Stimulated activated naive CD4-positive, alpha-beta T cell treated with Interleukin-2 at 50 U/mL for 16 hours (primary cell): ENCODE measurements at regions not wholly inside any gene's neighbourhood (a gene's known extent, or its start where the extent isn't known, plus 50 kb on each side); places are given as distances from the start of the nearest gene placed in this dataset.
"Not testable (repeated sequence)": the region's sequence is repeated elsewhere in the genome, so short reads cannot be mapped to it uniquely, and the experiment has no call there.

Experiments used
- DNase-seq: peaks from one replicate; lab custom pipeline; 2025; lab: John Stamatoyannopoulos, UW

DNA sequence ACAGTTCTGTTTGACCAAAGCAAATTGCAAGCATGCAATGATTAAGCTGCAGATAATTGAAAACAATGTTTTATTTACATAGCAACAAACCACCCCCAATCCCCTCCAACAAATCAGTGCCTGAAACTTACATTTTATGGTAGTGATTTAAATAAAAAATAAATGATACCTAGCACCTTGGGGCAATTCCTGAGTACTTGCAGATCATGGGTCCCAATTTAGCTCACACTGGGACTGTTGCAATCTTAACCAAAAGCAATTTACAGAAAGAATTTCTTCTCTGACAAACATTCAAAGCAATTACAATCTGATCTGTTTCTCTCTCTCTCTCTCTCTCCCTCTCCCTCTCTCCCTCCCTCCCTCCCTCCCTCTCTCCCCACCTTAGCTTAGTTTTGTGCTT is 345.7 kb upstream of the PCSK5 start:
- DNase-seq, result no peak

GRCh38 chr9:75545287-75545686 is 345.2 kb upstream of the PCSK5 start:
- DNase-seq, result no peak

- DNase-seq, result no peak
These were observed 341.6 kb upstream of the PCSK5 start for GRCh38 chr9:75548871-75549270.

DNA sequence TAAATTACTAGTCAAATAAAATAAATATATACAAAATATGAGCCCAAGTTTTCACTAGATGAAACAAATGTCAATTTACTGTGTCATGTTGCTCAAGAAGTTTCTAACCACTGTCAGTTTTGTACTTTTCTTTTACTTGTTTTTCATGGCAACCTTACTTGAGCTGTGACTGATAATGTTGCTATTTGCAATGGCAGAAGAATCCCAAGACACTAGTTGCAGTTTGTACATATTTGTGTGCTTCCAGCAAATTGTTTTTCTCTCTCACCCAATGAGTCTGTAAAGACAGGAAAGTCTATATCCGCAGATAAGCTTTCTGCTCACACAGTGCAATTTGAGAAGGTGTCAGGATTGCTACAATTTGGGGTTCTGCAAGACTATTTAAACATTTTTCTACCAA is 338.6 kb upstream of the PCSK5 start:
- no peak for DNase-seq

DNA sequence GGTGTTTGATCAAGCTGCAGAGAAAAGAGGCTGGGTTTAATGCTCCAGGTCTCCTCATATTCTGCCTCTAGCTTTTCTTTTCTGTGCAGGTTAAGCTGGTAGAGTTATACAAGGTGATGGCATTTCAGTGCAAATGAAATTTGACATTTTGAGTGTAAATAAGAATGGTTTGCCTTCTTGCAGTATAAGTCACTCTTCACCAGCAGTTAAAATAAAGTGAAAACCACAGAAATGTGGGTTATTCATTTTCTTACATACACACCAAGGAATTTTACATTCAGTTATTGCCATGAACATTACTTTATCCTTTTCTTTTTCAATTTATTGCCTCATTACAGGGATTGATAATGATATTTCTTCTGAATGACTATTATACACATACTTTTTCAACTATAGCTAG is 337.5 kb upstream of the PCSK5 start:
- no peak for DNase-seq

DNA sequence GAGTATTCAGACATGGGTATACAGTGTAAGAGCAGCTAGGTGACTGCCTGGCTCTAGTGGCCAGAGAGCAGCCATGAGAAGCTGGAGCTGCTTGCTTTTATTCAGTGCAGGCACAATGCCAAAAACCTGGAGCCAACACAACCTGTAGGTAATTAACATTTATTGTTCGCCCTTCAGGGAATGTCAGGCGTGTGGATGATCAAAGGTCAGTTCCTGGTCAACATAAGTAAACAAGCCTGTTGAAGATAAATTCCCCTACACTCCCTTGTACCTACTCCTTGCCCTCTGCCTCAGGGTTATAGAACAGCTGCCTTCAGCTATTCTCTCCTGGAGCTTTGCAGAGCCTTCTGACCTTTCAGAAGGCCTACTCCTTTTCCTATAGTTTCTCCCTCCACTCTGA is 323.7 kb upstream of the PCSK5 start:
- DNase-seq, result not testable (repeated sequence)

- DNase-seq, result no peak
These were observed 319.9 kb upstream of the PCSK5 start for GRCh38 chr9:75570538-75570937.

DNA sequence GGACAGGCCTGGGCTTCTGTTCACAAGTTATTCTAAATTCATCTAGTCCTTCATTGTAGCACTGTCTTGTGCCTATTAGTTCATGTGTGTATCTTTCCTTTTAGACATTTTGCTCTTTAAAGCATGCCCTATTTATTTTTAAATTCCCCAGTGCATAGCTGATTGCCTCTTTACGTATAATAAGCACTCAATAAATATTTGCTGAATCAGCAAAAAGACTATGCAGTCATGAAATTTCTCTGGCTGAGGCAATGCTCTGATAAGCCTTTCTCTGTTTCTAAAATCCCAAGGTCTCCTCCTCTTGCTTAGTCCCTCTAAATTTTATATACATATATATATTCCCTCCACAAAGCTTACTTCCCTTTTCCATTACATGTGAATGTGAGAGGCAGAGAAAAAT is 315.9 kb upstream of the PCSK5 start:
- DNase-seq, result no peak

GRCh38 chr9:75582870-75583269 is 307.6 kb upstream of the PCSK5 start:
- no peak for DNase-seq

DNA sequence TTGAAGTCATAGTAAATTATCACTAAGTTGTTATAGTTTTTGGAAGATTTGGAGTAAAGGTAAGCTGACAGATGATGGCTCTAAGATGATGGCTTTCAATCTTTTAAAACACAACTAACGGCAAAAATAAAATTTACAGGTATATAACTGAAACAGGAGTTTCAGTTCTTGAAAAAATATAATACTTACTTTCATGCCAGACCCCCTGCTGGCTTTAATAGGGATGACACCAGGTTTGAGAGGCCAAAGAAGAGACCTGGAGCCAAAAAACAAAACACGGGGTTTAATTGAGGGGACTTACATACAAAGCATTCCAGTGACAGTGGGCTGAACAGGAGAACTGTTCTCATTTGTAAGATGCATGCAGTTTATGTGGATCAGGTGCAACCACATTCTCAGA is 301.7 kb upstream of the PCSK5 start:
- no peak for DNase-seq

DNA sequence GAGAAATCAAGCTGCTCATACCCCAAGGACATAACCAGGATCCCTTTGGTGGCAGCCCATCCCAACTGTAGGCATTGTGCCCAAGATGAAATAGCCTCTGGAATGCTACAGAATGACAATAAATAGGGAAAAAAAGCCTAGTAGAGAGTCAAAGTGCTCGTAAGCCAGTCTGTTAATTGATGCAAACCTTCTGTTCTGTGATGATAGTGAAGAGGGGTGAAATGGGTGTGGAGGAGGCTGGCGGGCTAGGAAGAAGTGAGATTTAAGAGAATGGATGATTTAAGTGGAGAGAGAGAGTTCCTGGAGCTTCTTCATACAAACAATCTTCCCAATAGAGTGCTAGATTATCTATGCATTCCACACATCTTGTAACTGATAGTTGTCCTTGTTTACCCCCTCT is 301.0 kb upstream of the PCSK5 start:
- no peak for DNase-seq

- DNase-seq, result no peak
These were observed 298.5 kb upstream of the PCSK5 start for GRCh38 chr9:75591972-75592371.

GRCh38 chr9:75592586-75592985 is 297.9 kb upstream of the PCSK5 start:
- DNase-seq, result no peak

- DNase-seq, result no peak
These were observed 296.6 kb upstream of the PCSK5 start for GRCh38 chr9:75593920-75594319.

DNA sequence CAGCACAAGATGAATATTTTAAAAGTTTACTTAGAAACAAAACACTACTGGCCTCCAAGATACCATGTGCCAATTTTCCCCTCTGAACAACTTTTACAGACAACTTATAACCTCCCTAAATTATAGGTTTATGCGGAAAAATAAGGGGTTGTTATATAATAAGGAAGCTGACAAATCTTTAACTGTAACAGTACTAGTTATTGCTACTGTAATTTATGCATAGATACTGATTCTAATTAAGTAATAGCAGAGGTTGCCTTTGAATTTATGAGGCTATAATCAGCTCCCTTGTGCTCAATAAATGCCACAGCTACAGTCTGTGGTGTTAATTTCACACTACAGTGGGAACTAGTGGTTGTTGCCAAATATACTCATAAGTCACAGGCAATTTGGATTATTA is 291.3 kb upstream of the PCSK5 start:
- no peak for DNase-seq

DNA sequence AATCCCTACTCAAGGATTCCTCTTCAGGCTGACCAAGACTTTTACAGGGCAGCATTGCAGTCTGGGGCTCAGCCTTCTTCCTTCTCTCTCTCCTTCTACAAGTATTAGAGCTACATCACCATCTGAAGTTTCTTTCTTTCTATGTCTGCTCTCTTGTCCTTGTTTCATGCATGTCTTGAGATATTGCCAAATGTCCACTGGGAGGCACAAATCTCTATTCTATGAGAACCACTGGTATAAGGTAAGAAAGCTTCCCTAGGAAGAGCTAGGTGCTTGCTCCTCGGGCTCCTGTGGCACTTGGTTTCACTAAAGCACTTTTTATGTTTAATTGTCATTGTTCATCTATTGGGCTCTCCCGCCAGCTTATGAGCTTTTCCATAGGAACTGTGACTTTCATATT is 289.2 kb upstream of the PCSK5 start:
- no peak for DNase-seq

GRCh38 chr9:75602060-75602459 is 288.4 kb upstream of the PCSK5 start:
- DNase-seq, result no peak

GRCh38 chr9:75604661-75605060 is 285.8 kb upstream of the PCSK5 start:
- no peak for DNase-seq

- no peak for DNase-seq
These were observed 283.0 kb upstream of the PCSK5 start for GRCh38 chr9:75607521-75607920.

- DNase-seq, result no peak
These were observed 281.1 kb upstream of the PCSK5 start for GRCh38 chr9:75609401-75609800.

DNA sequence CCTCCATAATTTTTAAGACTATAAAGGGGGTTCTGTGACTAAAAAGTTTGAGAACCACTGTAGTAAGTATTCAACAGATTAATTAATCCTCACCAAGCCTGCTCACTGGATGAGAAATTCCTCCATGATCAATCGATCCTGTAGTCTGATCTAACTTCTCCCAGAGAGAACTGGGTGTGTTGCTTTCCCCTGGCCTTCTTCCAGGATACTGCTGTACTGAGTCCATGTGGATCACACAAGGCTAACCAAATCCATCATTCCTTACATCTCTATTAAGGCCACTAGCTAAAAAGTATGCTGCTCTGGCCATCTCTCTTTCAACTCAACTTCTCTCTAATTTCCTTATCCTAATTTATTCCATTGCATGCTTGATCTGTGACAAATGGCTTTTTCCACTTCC is 280.2 kb upstream of the PCSK5 start:
- DNase-seq, result no peak

DNA sequence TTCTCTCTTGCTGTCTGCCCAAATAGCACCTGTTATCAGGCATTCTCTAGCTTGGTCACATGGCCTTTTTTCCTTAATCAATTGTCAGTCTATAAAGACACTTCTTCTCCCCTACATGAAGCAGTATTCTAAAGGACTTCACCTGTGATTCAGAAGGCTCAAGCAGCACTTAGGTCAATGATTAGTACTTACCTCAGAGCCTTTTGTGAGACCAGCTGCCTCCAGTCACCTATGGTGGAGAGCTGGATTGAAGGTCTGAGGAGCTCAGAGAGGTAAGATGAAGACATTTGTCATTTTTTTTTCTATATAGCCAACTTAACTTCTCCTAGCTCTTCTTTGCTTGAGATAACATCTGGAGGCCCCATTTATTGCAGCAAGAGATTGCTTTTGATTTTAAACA is 278.3 kb upstream of the PCSK5 start:
- DNase-seq, result no peak

DNA sequence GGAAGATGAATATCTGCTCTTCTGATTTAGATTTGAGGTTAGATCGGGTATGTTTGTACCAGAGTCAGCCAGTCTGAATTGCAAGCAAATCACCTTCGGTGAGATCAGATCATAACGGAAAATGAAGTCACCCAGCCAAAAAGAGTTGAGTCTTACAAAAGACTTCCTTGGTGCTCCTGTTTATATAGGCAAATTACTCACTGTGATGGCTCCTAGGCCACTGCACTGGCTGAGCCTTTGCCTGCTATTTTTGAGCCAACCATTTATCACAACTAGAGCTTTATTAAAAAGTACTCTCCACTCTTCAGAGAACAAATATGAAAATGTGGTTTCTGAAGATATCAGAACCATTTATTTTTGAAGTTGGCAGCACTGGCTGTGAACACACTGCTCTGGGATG is 277.7 kb upstream of the PCSK5 start:
- no peak for DNase-seq

- no peak for DNase-seq
These were observed 275.2 kb upstream of the PCSK5 start for GRCh38 chr9:75615284-75615683.

DNA sequence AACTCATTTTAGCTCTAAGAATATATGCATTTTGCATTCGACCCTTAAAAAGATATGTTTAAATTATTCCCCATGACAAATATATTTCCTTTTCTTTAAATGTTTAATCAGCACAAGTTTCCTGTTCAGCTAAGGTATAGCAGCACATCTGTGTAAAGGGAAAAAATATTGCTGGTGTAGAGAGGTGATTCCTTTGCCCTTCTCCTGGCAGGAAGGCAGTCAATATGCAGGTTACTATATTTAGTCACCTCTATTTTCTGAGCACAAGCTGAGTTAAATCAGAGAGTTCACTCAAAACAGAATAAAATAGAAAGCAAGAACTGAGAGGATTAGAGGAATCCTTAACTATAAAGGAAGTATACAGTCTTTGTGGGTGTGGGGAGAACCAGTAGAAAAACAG is 274.4 kb upstream of the PCSK5 start:
- no peak for DNase-seq
